ENCODE measurements at regions not wholly inside any gene's neighbourhood (a gene's known extent, or its start where the extent isn't known, plus 50 kb on each side); places are given as distances from the start of the nearest gene placed in this dataset.

GRCh38 chr9:30846651-30847050 lies 1537.8 kb upstream of the ACO1 start:
- TF ChIP-seq, protein P1, sequence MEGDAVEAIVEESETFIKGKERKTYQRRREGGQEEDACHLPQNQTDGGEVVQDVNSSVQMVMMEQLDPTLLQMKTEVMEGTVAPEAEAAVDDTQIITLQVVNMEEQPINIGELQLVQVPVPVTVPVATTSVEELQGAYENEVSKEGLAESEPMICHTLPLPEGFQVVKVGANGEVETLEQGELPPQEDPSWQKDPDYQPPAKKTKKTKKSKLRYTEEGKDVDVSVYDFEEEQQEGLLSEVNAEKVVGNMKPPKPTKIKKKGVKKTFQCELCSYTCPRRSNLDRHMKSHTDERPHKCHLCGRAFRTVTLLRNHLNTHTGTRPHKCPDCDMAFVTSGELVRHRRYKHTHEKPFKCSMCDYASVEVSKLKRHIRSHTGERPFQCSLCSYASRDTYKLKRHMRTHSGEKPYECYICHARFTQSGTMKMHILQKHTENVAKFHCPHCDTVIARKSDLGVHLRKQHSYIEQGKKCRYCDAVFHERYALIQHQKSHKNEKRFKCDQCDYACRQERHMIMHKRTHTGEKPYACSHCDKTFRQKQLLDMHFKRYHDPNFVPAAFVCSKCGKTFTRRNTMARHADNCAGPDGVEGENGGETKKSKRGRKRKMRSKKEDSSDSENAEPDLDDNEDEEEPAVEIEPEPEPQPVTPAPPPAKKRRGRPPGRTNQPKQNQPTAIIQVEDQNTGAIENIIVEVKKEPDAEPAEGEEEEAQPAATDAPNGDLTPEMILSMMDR (IDR thresholded peaks at IDR 0.05), result no peak
- no peak for TF ChIP-seq POLR2A (IDR thresholded peaks at IDR 0.05)

Measured in right lobe of liver (tissue), 4 donors.